MCF 10A (cell line): ENCODE measurements at regions not wholly inside any gene's neighbourhood (a gene's known extent, or its start where the extent isn't known, plus 50 kb on each side); places are given as distances from the start of the nearest gene placed in this dataset.

ENCODE experiments used
- BruUV-seq: library from RNA; stranded (reverse); fragments of 400-500 nt; replicated peaks from 2 replicates; lab custom pipeline; 2021; lab: Mats Ljungman, UMichigan
- CTCF ChIA-PET: fragments of 300-600 bp; sonication (Branson Sonifier 250); formaldehyde crosslinking; extraction: SDS; loops from one replicate; lab custom pipeline; 2021; ENCODE audit warnings: antibody characterized with exemption, inconsistent platforms; lab: Yijun Ruan, JAX
- POLR2A ChIA-PET: fragments of 300-600, 350-650 bp; sonication (Branson Sonifier 250); formaldehyde crosslinking; extraction: SDS; loops from one replicate; lab custom pipeline; 2020; ENCODE audit warnings: antibody characterized with exemption, inconsistent platforms; lab: Yijun Ruan, JAX
- DNase-seq: peaks from one replicate; pipeline ENCODE4 v3.0.0-alpha.2; 2018; ENCODE audit not compliant: unreplicated experiment
- H3K27ac Mint-ChIP-seq: one replicate; pipeline ENCODE4 v1.8.0; 2022; ENCODE audit warnings: mild to moderate bottlenecking, low read depth, mixed read lengths; ENCODE audit not compliant: unreplicated experiment
- H3K27me3 Mint-ChIP-seq: one replicate; pipeline ENCODE4 v1.8.0; 2022; ENCODE audit warnings: mixed read lengths; ENCODE audit not compliant: insufficient read depth, unreplicated experiment
- H3K36me3 Mint-ChIP-seq: one replicate; pipeline ENCODE4 v1.8.0; 2022; ENCODE audit warnings: mild to moderate bottlenecking, moderate library complexity, mixed read lengths; ENCODE audit not compliant: insufficient read depth, unreplicated experiment
- H3K4me1 Mint-ChIP-seq: one replicate; pipeline ENCODE4 v1.8.0; 2022; ENCODE audit warnings: mixed read lengths; ENCODE audit not compliant: insufficient read depth, unreplicated experiment
- H3K4me3 Mint-ChIP-seq: one replicate; pipeline ENCODE4 v1.8.0; 2022; ENCODE audit warnings: mild to moderate bottlenecking, moderate library complexity, mixed read lengths; ENCODE audit not compliant: unreplicated experiment
- H3K9me3 Mint-ChIP-seq: one replicate; pipeline ENCODE4 v1.8.0; 2022; ENCODE audit warnings: mixed read lengths; ENCODE audit not compliant: unreplicated experiment
- CTCF ChIP-seq: fragments of 200-600 bp; IDR thresholded peaks from one replicate; pipeline ENCODE4 v1.8.0; 2022; ENCODE audit warnings: antibody characterized with exemption, mild to moderate bottlenecking; ENCODE audit not compliant: unreplicated experiment
- intact Hi-C: fragments of 100-400 bp; cut with micrococcal nuclease; formaldehyde crosslinking; loops from 2 replicates; pipeline ENCODE4 v1.14.1; 2022

GRCh38 chr15:94177112-94177511, 54.2 kb upstream of the MCTP2 start:
- Mint-ChIP-seq H3K36me3 (no peaks in the 10 kb centered on the region), H3K4me1 (peaks cover 8% of the 10 kb centered on the region), H3K4me3 (no peak overlapping the region), H3K9me3 (peaks cover 15% of the 10 kb centered on the region), H3K27ac (no peak overlapping the region), H3K27me3 (no peaks in the 10 kb centered on the region)
- DNase-seq: peak; percentile 11
- CTCF ChIA-PET: interaction anchor here (1.0 kb wide), 1 partner anchor 11 kb away, joined by 3 read pairs; no protein-coding TSS in a partner anchor
- POLR2A ChIA-PET: no interaction called here
- no TSS peak for BruUV-seq
- TF ChIP-seq CTCF: no peak
- intact Hi-C loops: no loop called here

- ChIA-PET POLR2A (no interaction called here), CTCF (interaction anchor here (0.8 to 1.2 kb wide), 3 partner anchors 9 to 149 kb away, joined by 3 to 5 read pairs (median 3); no protein-coding TSS in a partner anchor)
- Mint-ChIP-seq H3K36me3 (no peaks in the 10 kb centered on the region), H3K27me3 (no peaks in the 10 kb centered on the region), H3K27ac (no peak overlapping the region), H3K9me3 (peaks cover 22% of the 10 kb centered on the region), H3K4me3 (no peak overlapping the region), H3K4me1 (peaks cover 8% of the 10 kb centered on the region)
- no peak for TF ChIP-seq CTCF
- intact Hi-C loops: no loop called here
- BruUV-seq: no TSS peak
- DNase-seq: no peak
Observed at GRCh38 chr15:94175420-94175819, 55.9 kb upstream of the MCTP2 start.

- Mint-ChIP-seq H3K27me3 (no peaks in the 10 kb centered on the region), H3K4me3 (no peak overlapping the region), H3K4me1 (peaks cover 8% of the 10 kb centered on the region), H3K27ac (no peak overlapping the region), H3K9me3 (peaks cover 22% of the 10 kb centered on the region), H3K36me3 (no peaks in the 10 kb centered on the region)
- BruUV-seq: no TSS peak
- CTCF ChIA-PET: interaction anchor here (0.5 to 2.4 kb wide), 5 partner anchors 10 to 972 kb away, joined by 3 to 22 read pairs (median 3); no protein-coding TSS in a partner anchor
- intact Hi-C loops: no loop called here
- peak; percentile 49 for DNase-seq
- POLR2A ChIA-PET: interaction anchor here (1.3 kb wide), 1 partner anchor 57 kb away, joined by 3 read pairs; the partner anchor contains the start of gene MCTP2
- TF ChIP-seq CTCF: no peak
Observed at GRCh38 chr15:94174399-94174802, 57.0 kb upstream of the MCTP2 start.

GRCh38 chr15:94168250-94168649, 63.1 kb upstream of the MCTP2 start:
- H3K36me3 Mint-ChIP-seq: no peaks in the 10 kb centered on the region
- intact Hi-C loops: no loop called here
- H3K9me3 Mint-ChIP-seq: peaks cover 14% of the 10 kb centered on the region
- ChIA-PET CTCF (interaction anchor here (1.3 to 1.6 kb wide), 3 partner anchors 156 to 166 kb away, joined by 6 to 21 read pairs (median 7); no protein-coding TSS in a partner anchor), POLR2A (no interaction called here)
- H3K27ac Mint-ChIP-seq: no peak overlapping the region
- H3K27me3 Mint-ChIP-seq: no peaks in the 10 kb centered on the region
- BruUV-seq: no TSS peak
- peak; percentile 26 for TF ChIP-seq CTCF
- H3K4me1 Mint-ChIP-seq: no peaks in the 10 kb centered on the region
- DNase-seq: peak; percentile 24
- no peak overlapping the region for H3K4me3 Mint-ChIP-seq
